ENCODE measurements at regions not wholly inside any gene's neighbourhood (a gene's known extent, or its start where the extent isn't known, plus 50 kb on each side); places are given as distances from the start of the nearest gene placed in this dataset.
A peak's percentile ranks its signal among the peaks of the same experiment; 100 is the strongest.
"Not testable (repeated sequence)": the region's sequence is repeated elsewhere in the genome, so short reads cannot be mapped to it uniquely, and the experiment has no call there.

DNA sequence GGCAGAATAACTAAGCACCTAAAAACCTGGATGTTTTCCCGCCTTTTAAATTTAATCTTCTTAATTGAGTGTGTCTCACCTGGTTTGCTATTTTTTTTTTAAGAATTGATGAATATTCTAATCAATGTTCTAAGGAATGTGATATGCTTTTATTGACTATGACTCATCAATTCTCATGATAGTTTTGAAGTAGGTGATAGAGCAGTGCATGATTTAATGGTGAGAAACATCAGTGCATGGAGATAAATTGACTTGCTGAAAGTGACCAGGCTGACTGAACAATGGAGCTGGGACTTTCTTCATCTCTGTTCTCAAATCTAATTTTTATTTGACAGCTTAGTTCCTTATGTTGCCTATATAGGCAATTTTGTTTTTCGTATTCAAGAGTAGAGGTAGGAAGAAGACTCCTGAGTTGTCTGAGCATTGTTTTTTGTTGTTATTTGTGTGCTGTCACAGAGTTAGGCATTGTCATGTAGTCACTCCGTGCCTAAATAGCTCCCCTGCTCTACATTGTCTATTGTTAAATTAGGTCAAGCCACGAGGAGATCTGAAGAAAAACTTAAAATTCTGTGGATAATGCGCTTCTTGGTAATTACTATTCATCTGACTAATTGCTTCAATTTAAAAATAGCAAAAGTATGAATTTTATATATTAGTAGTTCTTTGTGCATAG lies 59.0 kb upstream of the NUTM2F start:
- DNase-seq (ENCODE audit: low read depth, low spot score); H3K4me3 ChIP-seq (ENCODE audit: low read length): not testable (repeated sequence)

DNA sequence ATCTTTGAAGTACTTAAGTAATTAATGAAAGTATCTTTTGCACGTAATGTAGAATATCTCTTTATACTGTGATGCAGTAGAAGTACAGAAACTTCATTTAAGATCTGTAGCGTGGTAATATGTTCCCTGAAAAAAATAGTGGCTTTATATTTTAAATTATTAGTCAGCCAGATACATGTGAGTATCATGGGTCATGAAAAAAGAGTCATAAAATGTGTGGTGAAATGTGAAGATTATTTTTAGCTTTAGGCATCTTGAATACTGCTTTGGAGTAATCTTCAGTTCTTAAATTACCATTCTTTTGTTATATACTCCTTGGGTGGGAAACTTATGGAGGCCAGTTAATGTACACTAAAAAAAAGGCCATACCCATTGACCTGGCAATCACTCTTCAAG lies 59.6 kb upstream of the NUTM2F start:
- H3K4me3 ChIP-seq (ENCODE audit: low read length): not testable (repeated sequence)

GRCh38 chr9:94390425-94391098 lies 62.1 kb upstream of the NUTM2F start:
- not testable (repeated sequence) for DNase-seq (ENCODE audit: low read depth, low spot score); H3K4me3 ChIP-seq (ENCODE audit: low read length)

More for the DNA sequence above, 59.6 kb upstream of the NUTM2F start:
- not testable (repeated sequence) for DNase-seq (ENCODE audit: low read depth, low spot score)

DNA sequence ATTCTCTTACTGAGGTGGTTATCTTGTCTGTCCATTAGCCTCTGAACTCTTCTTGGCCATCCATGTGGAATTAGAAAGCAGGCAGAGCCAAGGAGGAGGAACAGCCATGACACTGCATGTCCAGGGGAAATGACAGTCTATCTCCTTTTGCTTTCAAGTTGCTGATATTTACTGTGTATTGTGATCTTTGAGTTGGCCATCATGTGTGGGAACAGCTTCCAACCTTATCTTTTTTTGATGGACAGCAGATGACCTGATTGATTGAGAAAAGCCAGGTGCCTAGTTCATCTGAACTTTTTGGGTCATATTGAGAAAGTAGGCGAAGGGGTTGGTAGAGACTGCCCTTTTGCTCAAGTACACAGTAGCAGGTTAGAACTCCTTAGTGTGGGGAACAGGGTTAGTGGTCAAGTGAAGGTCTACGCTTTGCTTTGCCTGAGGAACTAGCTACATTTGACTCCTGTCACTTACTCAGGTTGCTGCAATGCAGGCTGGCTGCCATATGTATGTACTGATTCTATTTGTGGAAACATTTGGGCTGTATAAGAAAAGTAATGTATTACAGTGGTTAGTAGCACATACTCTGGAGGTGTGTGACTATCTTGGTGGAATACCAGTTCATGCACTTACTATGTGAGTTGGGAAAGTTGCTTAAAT lies 64.7 kb upstream of the NUTM2F start:
- not testable (repeated sequence) for DNase-seq (ENCODE audit: low read depth, low spot score); H3K4me3 ChIP-seq (ENCODE audit: low read length)

GRCh38 chr9:94397766-94398379 lies 69.4 kb upstream of the NUTM2F start:
- not testable (repeated sequence) for DNase-seq (ENCODE audit: low read depth, low spot score); H3K4me3 ChIP-seq (ENCODE audit: low read length)

- not testable (repeated sequence) for DNase-seq (ENCODE audit: low read depth, low spot score); H3K4me3 ChIP-seq (ENCODE audit: low read length)
Observed at GRCh38 chr9:94400461-94400860, 72.0 kb upstream of the NUTM2F start.

GRCh38 chr9:94402795-94403194 lies 74.4 kb upstream of the NUTM2F start:
- DNase-seq (ENCODE audit: low read depth, low spot score); H3K4me3 ChIP-seq (ENCODE audit: low read length): not testable (repeated sequence)

DNA sequence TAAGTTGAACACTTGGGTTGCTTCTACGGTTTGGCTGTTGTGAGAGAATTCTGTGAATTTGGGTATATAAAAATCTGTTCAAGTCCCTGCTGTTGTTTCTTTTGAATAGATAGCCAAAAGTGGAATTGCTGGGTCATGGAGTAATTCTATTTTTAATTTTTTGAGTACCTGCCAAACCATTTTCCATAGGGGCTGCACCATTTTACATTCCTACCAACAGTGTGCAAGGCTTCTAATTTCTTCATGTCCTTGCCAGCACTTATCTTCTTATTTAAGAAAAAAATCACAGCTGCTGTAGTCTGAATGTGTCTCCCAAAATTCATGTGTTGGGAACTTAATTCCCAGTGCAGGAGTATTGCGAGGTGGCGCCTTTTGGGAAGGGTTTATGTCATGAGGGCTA lies 75.1 kb upstream of the NUTM2F start:
- not testable (repeated sequence) for H3K4me3 ChIP-seq (ENCODE audit: low read length); DNase-seq (ENCODE audit: low read depth, low spot score)

DNA sequence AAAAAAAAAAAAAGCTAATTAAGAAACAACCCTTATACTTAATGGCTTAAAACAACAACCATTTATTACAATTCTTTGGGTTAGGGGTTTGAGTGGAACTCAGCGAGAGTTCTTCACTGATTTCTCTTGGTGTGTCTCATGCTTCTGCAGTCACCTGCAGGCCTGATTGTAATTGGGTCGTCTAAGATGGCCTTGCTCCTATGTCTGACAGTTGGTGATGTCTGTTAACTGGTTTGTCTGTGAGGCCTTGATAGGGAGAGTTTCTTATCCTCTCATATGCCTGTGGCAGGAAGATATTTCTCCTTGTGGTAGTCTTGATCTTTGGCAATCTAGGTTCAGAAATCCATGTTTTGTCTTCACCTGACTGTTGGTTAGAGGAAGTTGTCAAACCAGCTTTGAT lies 85.2 kb upstream of the NUTM2F start:
- not testable (repeated sequence) for H3K4me3 ChIP-seq (ENCODE audit: low read length)
- peak; percentile 83 for DNase-seq (ENCODE audit: low read depth, low spot score)

DNA sequence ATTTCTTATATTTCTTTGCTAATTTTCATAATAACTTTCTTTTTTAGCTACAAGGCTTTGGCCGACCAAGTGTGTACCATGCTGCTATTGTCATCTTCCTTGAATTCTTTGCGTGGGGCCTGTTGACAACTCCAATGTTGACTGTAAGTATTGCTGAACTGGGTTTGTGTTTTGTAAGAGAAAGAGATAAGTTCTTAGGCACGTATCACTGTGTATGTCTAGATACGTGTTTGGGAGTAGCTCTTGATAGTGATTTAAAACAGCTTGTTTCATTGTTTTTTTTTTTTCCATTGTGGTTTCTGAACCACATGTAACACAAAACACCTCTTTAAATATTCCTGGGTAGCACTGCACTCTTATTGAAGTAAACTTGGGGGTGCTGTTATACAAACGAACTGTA lies 86.7 kb upstream of the NUTM2F start:
- not testable (repeated sequence) for H3K4me3 ChIP-seq (ENCODE audit: low read length)
- DNase-seq (ENCODE audit: low read depth, low spot score): peak; percentile 60

DNA sequence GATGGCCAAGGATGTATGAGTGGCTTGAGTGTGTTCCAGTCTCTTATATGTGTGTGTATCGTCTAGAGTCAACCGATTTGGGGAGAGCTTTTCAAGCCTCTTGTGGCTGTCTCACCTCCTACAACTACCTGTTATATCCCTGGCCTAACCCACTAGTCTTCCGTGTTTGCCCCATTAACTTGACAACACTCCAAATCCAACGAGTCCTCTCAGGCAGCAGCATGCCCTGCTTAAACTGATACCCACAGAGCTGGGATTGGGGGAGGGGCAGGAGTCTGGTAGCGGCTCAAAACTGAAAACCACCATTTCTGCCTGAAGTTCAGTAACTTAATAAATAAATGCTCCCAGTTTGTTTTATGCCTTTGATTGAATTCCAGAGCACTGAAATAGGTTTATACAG lies 91.7 kb upstream of the NUTM2F start:
- DNase-seq (ENCODE audit: low read depth, low spot score): peak; percentile 35

DNA sequence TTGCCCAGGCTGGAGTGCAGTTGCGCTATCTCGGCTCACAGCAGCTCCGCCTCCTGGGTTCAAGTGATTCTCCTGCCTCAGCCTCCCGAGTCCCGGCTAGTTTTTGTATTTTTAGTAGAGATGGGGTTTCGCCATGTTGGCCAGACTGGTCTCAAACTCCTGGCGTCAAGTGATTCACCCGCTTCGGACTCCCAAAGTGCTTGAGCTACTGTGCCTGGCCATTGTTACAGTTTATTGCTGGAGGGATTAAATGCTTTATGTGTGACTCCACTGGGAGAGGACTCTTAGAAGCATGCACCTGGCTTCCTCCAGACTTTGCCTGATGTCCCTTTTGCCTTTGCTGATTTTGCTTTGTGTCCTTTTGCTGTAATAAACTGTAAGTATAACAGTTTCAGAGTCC lies 93.5 kb upstream of the NUTM2F start:
- not testable (repeated sequence) for DNase-seq (ENCODE audit: low read depth, low spot score); H3K4me3 ChIP-seq (ENCODE audit: low read length)

More for the DNA sequence above, 91.7 kb upstream of the NUTM2F start:
- not testable (repeated sequence) for H3K4me3 ChIP-seq (ENCODE audit: low read length)

- not testable (repeated sequence) for H3K4me3 ChIP-seq (ENCODE audit: low read length); DNase-seq (ENCODE audit: low read depth, low spot score)
Observed at GRCh38 chr9:94425312-94425711, 96.9 kb upstream of the NUTM2F start.

- not testable (repeated sequence) for DNase-seq (ENCODE audit: low read depth, low spot score); H3K4me3 ChIP-seq (ENCODE audit: low read length)
Observed at GRCh38 chr9:94437128-94437527, 108.7 kb upstream of the NUTM2F start.

DNA sequence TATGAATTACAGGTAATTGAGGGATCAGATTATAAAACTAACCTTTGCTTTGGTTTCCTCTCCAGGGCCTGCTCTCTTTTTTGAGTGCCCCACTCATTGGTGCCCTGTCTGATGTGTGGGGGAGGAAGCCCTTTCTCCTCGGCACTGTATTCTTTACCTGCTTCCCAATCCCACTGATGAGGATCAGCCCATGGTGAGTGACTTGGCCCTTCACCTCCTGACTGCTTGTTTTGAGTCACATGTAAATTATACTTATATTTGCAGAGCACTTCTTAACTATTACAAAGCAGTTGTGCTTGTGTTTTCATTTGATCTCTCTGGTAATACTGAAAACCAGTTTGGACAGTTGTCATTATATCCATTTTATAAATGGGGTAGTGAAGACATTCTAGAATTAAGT lies 109.9 kb upstream of the NUTM2F start:
- H3K4me3 ChIP-seq (ENCODE audit: low read length); DNase-seq (ENCODE audit: low read depth, low spot score): not testable (repeated sequence)

DNA sequence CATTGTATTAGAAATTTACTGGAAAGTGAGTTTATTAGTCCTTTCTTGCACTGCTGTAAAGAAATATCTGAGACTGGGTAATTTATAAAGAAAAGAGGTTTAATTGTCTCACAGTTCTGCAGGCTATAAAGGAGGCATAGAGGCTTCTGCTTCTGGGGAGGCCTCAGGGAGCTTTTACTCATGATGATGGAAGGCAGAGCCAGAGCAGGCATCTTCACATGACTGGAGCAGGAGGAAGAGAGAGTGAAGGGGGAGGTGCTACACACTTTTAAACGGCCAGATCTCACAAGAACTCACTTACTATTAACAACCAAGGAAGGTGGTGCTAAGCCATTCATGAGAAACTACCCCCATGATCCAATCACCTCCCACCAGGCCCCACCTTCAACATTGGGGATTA lies 112.7 kb upstream of the NUTM2F start:
- DNase-seq (ENCODE audit: low read depth, low spot score); H3K4me3 ChIP-seq (ENCODE audit: low read length): not testable (repeated sequence)

DNA sequence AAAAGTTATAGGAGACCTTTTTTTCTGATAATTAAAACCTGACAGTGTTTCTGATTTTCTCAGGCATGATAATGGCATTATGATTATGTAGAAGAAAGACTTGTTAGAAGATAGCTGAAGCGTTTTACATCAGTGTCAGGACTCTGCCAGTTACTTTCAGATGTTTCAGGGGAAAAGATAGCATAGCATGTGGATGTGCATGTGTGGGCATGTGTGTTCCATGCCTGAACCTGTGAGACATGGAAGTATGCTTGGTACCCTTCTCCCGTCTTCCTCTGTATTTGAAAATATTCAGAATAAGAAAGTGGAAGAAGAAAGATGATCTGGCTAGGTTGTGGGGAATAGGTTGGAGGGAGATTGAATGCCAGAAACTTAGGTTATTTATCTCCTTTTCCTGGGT lies 113.1 kb upstream of the PCAT7 start:
- no peak overlapping the region for H3K4me3 ChIP-seq (ENCODE audit: low read length)

GRCh38 chr9:94443032-94443722 lies 111.7 kb upstream of the PCAT7 start:
- no peak for DNase-seq (ENCODE audit: low read depth, low spot score)
- no peak overlapping the region for H3K4me3 ChIP-seq (ENCODE audit: low read length)

More for the DNA sequence above, 113.1 kb upstream of the PCAT7 start:
- DNase-seq (ENCODE audit: low read depth, low spot score): no peak

DNA sequence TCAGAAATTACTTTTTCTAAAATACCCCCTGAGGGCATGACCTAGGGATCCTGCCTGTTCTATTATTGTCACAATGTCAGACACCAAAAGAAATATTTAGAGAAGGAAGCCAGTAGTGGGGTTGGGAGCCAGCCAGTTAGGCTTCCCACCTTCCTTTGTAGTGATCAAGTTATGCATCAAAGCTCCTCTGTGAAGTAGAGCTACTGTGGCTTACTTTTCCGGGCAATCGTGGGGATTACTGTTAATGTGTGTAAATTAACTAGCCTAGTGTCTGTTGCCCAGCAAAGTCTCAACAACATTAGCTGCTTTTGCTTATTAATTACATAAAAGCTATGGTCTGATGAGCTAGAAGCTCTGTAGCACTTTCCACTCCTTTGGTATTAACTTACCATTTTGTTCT lies 109.0 kb upstream of the PCAT7 start:
- H3K4me3 ChIP-seq (ENCODE audit: low read length): no peak overlapping the region
- DNase-seq (ENCODE audit: low read depth, low spot score): peak; percentile 21

Data from Jurkat, Clone E6-1 (cell line).